ENCODE measurements at regions not wholly inside any gene's neighbourhood (a gene's known extent, or its start where the extent isn't known, plus 50 kb on each side); places are given as distances from the start of the nearest gene placed in this dataset.

DNA sequence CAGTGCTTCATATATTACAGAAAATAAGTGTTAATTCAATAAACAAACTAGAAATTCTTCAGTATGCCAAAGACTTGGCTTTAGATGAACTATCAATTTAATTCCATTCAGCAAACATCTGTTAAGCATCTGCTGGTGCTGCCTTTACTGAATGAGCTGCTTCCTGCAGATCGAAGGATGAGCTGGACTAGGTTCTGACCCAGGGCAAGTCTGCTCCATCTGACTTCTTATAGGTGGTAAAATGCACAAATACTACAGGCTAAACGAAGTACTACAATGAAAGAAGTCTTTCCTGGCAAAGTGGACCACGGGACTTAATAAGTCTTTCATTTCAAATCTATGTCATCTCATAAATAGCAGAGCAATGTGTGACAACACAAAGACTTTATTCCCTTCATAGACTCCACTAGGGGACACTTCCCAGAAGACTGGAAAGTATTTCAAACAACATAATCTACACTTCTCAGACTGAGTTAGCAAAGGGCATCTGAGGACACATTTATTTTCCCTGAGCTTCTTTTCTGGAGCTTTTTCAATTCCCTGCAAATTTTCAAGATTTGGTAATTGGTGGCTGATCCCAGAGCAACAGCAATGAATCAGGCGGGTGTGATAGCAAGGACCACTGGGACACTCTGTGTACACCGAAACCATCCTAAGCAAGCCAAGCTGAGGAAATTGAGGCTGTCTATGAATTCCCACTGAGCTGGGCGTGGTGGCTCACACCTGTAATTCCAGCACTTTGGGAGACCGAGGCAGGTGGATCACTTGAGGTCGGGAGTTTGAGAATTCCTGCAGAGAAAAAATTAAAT lies 108.9 kb upstream of the FRMD4A start:
- Mint-ChIP-seq H3K4me3 (no peak overlapping the region), H3K9me3 (no peaks in the 10 kb centered on the region), H3K36me3 (no peaks in the 10 kb centered on the region), H3K27me3 (peaks cover 8 to 9% of the 10 kb centered on the region in 2 donors), H3K4me1 (no peaks in the 10 kb centered on the region), H3K27ac (no peak overlapping the region)
- intact Hi-C loops (cut with micrococcal nuclease) = no loop called here
- DNase-seq = no peak
- H3K27ac ChIP-seq (ENCODE audit: low read depth, low read length) = no peak overlapping the region
- H3K4me1 ChIP-seq (ENCODE audit: insufficient read depth, low read length) = no peaks in the 10 kb centered on the region
- no peaks in the 10 kb centered on the region for H3K9me3 ChIP-seq (ENCODE audit: control insufficient read depth in 1 of 2, low read length in 2 of 2)
- POLR2A ChIA-PET (ENCODE audit: partially characterized antibody) = no interaction called here
- no peaks in the 10 kb centered on the region for H3K27me3 ChIP-seq (ENCODE audit: insufficient read depth, low read length)
- CTCF ChIA-PET (ENCODE audit: partially characterized antibody) = no interaction called here
- H3K4me3 ChIP-seq (ENCODE audit: low read length in 2 of 2) = no peak overlapping the region
- no peaks in the 10 kb centered on the region for H3K36me3 ChIP-seq (ENCODE audit: insufficient read depth, low read length)

DNA sequence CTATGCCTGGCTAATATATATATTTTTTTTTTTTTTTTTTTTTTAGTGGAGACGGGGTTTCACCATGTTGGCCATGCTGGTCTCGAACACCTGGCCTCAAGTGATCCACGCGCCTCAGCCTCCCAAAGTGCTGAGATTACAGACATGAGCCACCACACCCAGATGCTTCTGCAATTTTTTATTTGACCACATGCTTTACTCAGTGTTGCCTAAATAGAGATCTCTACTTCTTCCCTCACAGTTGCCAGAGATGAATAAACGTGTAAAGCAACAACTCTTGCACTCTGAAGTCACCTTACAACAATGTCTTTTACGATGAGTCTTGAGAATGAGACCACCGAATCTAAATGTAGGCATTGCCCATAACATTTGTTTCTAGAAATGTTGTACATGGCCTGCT lies 107.9 kb upstream of the FRMD4A start:
- H3K36me3 ChIP-seq (ENCODE audit: insufficient read depth, low read length) = no peaks in the 10 kb centered on the region
- no peak overlapping the region for H3K4me3 Mint-ChIP-seq

DNA sequence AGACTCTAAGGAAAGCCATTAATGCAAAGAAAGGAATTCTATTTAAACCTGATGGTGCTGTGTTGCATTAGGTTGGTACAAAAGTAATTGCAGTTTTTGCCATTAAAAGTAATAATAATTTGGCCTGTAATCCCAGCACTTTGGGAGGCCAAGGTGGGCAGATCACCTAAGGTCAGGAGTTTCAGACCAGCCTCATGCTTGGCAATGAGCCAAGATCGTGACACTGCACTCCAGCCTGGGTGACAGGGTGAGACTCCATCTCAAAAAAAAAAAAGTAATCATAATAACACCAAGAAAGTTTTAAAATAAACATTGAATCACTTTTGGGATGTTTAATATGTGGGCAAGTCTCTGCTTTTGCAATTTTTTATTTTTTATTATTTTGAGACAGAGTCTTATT lies 107.3 kb upstream of the FRMD4A start:
- POLR2A ChIA-PET (ENCODE audit: partially characterized antibody) = interaction anchor here (0.7 kb wide), 1 partner anchor 294 kb away, joined by 3 read pairs; no protein-coding TSS in a partner anchor
- H3K4me1 ChIP-seq (ENCODE audit: insufficient read depth, low read length) = no peaks in the 10 kb centered on the region
- H3K9me3 Mint-ChIP-seq = no peaks in the 10 kb centered on the region
- no peaks in the 10 kb centered on the region for H3K36me3 ChIP-seq (ENCODE audit: insufficient read depth, low read length)
- no peak overlapping the region for H3K4me3 ChIP-seq (ENCODE audit: low read length in 2 of 2)
- H3K4me3 Mint-ChIP-seq = no peak overlapping the region
- H3K9me3 ChIP-seq (ENCODE audit: control insufficient read depth in 1 of 2, low read length in 2 of 2) = no peaks in the 10 kb centered on the region
- H3K27me3 Mint-ChIP-seq = peaks cover 8 to 9% of the 10 kb centered on the region in 2 donors
- intact Hi-C loops (cut with micrococcal nuclease) = no loop called here
- H3K4me1 Mint-ChIP-seq = no peaks in the 10 kb centered on the region
- no peak overlapping the region for H3K27ac ChIP-seq (ENCODE audit: low read depth, low read length)
- no peak for DNase-seq
- no peak overlapping the region for H3K27ac Mint-ChIP-seq
- no peaks in the 10 kb centered on the region for H3K27me3 ChIP-seq (ENCODE audit: insufficient read depth, low read length)
- CTCF ChIA-PET (ENCODE audit: partially characterized antibody) = interaction anchor here (0.6 kb wide), 1 partner anchor 289 kb away, joined by 3 read pairs; no protein-coding TSS in a partner anchor
- H3K36me3 Mint-ChIP-seq = no peaks in the 10 kb centered on the region

More for the DNA sequence above, 107.9 kb upstream of the FRMD4A start:
- Histone ChIP-seq H3K9me3 (ENCODE audit: control insufficient read depth in 1 of 2, low read length in 2 of 2) (no peaks in the 10 kb centered on the region), H3K27ac (ENCODE audit: low read depth, low read length) (no peak overlapping the region), H3K4me1 (ENCODE audit: insufficient read depth, low read length) (no peaks in the 10 kb centered on the region), H3K4me3 (ENCODE audit: low read length in 2 of 2) (no peak overlapping the region), H3K27me3 (ENCODE audit: insufficient read depth, low read length) (no peaks in the 10 kb centered on the region)
- intact Hi-C loops (cut with micrococcal nuclease) = no loop called here
- no peaks in the 10 kb centered on the region for H3K4me1 Mint-ChIP-seq
- ChIA-PET CTCF (ENCODE audit: partially characterized antibody) (interaction anchor here (0.6 kb wide), 1 partner anchor 288 kb away, joined by 3 read pairs; no protein-coding TSS in a partner anchor), POLR2A (ENCODE audit: partially characterized antibody) (interaction anchor here (0.7 kb wide), 1 partner anchor 295 kb away, joined by 3 read pairs; no protein-coding TSS in a partner anchor)
- no peaks in the 10 kb centered on the region for H3K9me3 Mint-ChIP-seq
- no peak overlapping the region for H3K27ac Mint-ChIP-seq
- peaks cover 8 to 9% of the 10 kb centered on the region in 2 donors for H3K27me3 Mint-ChIP-seq
- DNase-seq = no peak
- H3K36me3 Mint-ChIP-seq = no peaks in the 10 kb centered on the region

DNA sequence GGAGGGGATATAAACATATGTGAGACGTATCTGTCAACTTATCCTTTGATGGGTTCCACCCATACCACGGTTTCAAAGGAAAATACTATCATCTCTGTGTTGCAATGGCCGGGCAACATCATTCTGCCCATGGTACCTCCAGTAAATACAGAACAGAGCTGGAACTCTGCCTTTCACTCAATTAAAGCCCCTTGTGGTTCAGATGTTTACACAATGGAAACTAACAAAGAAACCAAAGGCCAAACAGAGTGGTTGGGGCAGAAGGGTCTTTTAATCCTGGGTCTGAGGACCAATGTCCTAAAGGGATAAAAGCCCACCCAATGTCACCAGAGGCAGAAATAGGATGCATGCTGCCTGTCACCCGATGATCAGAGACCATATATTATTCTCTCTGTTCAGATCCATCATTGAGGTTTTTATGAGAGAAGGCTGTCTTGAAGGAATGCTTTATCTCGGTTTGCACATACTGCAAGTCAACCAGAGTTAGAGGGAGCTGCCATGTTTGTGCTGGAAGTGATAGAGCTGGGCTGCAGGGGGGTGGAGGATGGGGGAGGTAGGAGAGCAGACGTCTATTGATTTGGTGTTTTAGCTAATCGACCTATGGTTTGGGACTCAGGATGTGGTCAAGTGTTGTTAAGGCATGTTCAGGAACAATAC lies 105.4 kb upstream of the FRMD4A start:
- Histone ChIP-seq H3K9me3 (ENCODE audit: control insufficient read depth in 1 of 2, low read length in 2 of 2) (no peaks in the 10 kb centered on the region), H3K36me3 (ENCODE audit: insufficient read depth, low read length) (no peaks in the 10 kb centered on the region), H3K4me1 (ENCODE audit: insufficient read depth, low read length) (no peaks in the 10 kb centered on the region), H3K4me3 (ENCODE audit: low read length in 2 of 2) (no peak overlapping the region), H3K27me3 (ENCODE audit: insufficient read depth, low read length) (no peaks in the 10 kb centered on the region), H3K27ac (ENCODE audit: low read depth, low read length) (no peak overlapping the region)
- intact Hi-C loops (cut with micrococcal nuclease) = no loop called here
- H3K27ac Mint-ChIP-seq = no peak overlapping the region
- POLR2A ChIA-PET (ENCODE audit: partially characterized antibody) = no interaction called here
- no peak for DNase-seq
- no peaks in the 10 kb centered on the region for H3K9me3 Mint-ChIP-seq
- peaks cover 4 to 8% of the 10 kb centered on the region in 2 donors for H3K27me3 Mint-ChIP-seq
- H3K4me1 Mint-ChIP-seq = no peaks in the 10 kb centered on the region
- CTCF ChIA-PET (ENCODE audit: partially characterized antibody) = interaction anchor here (0.6 to 1.1 kb wide), 2 partner anchors 9 to 218 kb away, joined by 3 read pairs; no protein-coding TSS in a partner anchor
- H3K4me3 Mint-ChIP-seq = no peak overlapping the region
- no peaks in the 10 kb centered on the region for H3K36me3 Mint-ChIP-seq

DNA sequence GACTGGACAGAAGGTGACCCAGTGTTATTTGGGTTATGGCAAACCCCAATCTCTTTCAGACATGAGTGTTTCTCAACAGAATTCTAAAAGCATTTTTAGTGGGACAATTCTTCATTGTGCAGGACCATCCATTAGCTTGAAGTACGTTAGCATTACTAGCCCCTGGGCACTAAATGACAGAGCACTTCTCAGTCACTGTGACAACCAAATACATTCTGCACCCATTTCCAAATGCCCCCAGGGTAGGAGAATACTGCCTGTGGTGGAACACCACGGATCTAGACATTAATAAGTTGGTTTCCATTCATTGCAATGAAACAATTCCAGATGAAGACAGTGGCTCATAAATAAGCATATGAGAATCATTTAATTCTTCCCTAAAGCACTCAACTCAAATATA lies 102.4 kb upstream of the FRMD4A start:
- Mint-ChIP-seq H3K9me3 (no peaks in the 10 kb centered on the region), H3K4me3 (no peak overlapping the region)

DNA sequence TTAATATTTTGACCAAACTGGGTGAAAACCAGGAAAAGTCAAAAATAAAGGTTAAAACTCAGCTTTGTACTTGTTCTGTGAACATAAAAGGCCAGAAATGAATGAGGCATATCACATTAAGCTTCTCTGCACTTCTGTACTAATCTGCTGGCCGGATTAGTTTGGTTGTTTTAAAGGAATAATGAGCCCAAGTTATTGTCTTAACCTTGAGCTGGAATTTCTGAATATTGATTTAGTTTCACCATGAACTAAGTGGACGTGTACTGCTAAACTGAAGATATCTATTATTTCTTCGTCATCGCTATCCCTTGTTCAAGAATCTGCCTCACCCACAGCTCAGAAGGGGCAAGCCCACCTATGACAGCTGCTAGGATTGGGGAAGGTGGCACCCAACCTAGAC lies 101.1 kb upstream of the FRMD4A start:
- DNase-seq = no peak
- H3K9me3 Mint-ChIP-seq = peaks cover 0 to 5% (median 0%) of the 10 kb centered on the region in 8 donors
- peaks cover 9 to 13% of the 10 kb centered on the region in 2 donors for H3K27me3 Mint-ChIP-seq
- POLR2A ChIA-PET (ENCODE audit: partially characterized antibody) = no interaction called here
- H3K4me1 ChIP-seq (ENCODE audit: insufficient read depth, low read length) = no peaks in the 10 kb centered on the region
- H3K4me3 ChIP-seq (ENCODE audit: low read length in 2 of 2) = no peak overlapping the region
- H3K4me1 Mint-ChIP-seq = no peaks in the 10 kb centered on the region
- no peak overlapping the region for H3K27ac ChIP-seq (ENCODE audit: low read depth, low read length)
- H3K9me3 ChIP-seq (ENCODE audit: control insufficient read depth in 1 of 2, low read length in 2 of 2) = no peaks in the 10 kb centered on the region
- H3K27me3 ChIP-seq (ENCODE audit: insufficient read depth, low read length) = no peaks in the 10 kb centered on the region
- no peak overlapping the region for H3K4me3 Mint-ChIP-seq
- H3K27ac Mint-ChIP-seq = no peak overlapping the region
- H3K36me3 Mint-ChIP-seq = no peaks in the 10 kb centered on the region
- H3K36me3 ChIP-seq (ENCODE audit: insufficient read depth, low read length) = no peaks in the 10 kb centered on the region
- intact Hi-C loops (cut with micrococcal nuclease) = no loop called here
- CTCF ChIA-PET (ENCODE audit: partially characterized antibody) = no interaction called here

More for the DNA sequence above, 102.4 kb upstream of the FRMD4A start:
- H3K27me3 ChIP-seq (ENCODE audit: insufficient read depth, low read length) = no peaks in the 10 kb centered on the region
- no peaks in the 10 kb centered on the region for H3K36me3 ChIP-seq (ENCODE audit: insufficient read depth, low read length)
- no peaks in the 10 kb centered on the region for H3K4me1 ChIP-seq (ENCODE audit: insufficient read depth, low read length)
- Mint-ChIP-seq H3K27ac (no peak overlapping the region), H3K4me1 (no peaks in the 10 kb centered on the region), H3K27me3 (peaks cover 5 to 6% of the 10 kb centered on the region in 2 donors), H3K36me3 (no peaks in the 10 kb centered on the region)
- intact Hi-C loops (cut with micrococcal nuclease) = no loop called here
- DNase-seq = no peak
- H3K27ac ChIP-seq (ENCODE audit: low read depth, low read length) = no peak overlapping the region
- H3K4me3 ChIP-seq (ENCODE audit: low read length in 2 of 2) = no peak overlapping the region
- CTCF ChIA-PET (ENCODE audit: partially characterized antibody) = no interaction called here
- POLR2A ChIA-PET (ENCODE audit: partially characterized antibody) = no interaction called here
- no peaks in the 10 kb centered on the region for H3K9me3 ChIP-seq (ENCODE audit: control insufficient read depth in 1 of 2, low read length in 2 of 2)

DNA sequence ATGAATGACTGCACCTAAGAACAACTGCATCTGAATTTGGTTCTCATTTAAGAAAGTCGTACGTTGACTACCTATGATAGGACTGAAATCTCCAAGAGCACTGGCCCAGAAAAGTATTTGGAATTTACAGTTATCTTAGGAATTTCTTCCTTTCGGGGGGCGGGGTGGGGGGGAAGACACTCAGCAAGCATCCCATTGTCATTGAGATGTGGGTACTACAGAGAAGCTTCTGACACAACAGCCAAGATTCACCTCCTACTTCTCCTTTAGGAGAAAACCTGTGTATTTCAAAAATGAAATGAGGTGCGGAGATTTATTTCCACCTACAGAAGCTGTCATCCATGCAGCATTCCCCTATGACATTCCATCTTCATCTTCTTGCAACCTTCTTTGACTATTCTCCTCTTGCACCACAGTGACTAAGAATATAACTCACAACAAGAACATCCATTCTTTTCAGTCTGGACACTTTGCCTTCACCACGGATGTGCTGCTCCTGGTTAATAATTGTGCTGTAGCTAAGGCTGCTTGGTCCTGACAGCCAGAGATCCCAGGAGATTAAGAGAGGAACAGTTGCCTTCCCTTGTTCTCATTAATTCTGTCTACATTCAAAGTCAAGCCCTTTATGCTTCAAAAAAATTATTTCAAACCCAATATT lies 98.4 kb upstream of the FRMD4A start:
- POLR2A ChIA-PET (ENCODE audit: partially characterized antibody) = no interaction called here
- Mint-ChIP-seq H3K27me3 (peaks cover 14 to 17% of the 10 kb centered on the region in 2 donors), H3K4me3 (no peak overlapping the region), H3K4me1 (no peaks in the 10 kb centered on the region), H3K9me3 (peaks cover 0 to 12% (median 0%) of the 10 kb centered on the region in 8 donors), H3K36me3 (no peaks in the 10 kb centered on the region), H3K27ac (no peak overlapping the region)
- CTCF ChIA-PET (ENCODE audit: partially characterized antibody) = no interaction called here
- intact Hi-C loops (cut with micrococcal nuclease) = no loop called here
- no peak overlapping the region for H3K27ac ChIP-seq (ENCODE audit: low read depth, low read length)
- no peaks in the 10 kb centered on the region for H3K27me3 ChIP-seq (ENCODE audit: insufficient read depth, low read length)
- H3K36me3 ChIP-seq (ENCODE audit: insufficient read depth, low read length) = no peaks in the 10 kb centered on the region
- H3K4me1 ChIP-seq (ENCODE audit: insufficient read depth, low read length) = no peaks in the 10 kb centered on the region
- H3K9me3 ChIP-seq (ENCODE audit: control insufficient read depth in 1 of 2, low read length in 2 of 2) = no peaks in the 10 kb centered on the region
- DNase-seq = no peak
- H3K4me3 ChIP-seq (ENCODE audit: low read length in 2 of 2) = no peak overlapping the region

All from CD4-positive, alpha-beta memory T cell (primary cell).